ENCODE measurements at regions not wholly inside any gene's neighbourhood (a gene's known extent, or its start where the extent isn't known, plus 50 kb on each side); places are given as distances from the start of the nearest gene placed in this dataset.

DNA sequence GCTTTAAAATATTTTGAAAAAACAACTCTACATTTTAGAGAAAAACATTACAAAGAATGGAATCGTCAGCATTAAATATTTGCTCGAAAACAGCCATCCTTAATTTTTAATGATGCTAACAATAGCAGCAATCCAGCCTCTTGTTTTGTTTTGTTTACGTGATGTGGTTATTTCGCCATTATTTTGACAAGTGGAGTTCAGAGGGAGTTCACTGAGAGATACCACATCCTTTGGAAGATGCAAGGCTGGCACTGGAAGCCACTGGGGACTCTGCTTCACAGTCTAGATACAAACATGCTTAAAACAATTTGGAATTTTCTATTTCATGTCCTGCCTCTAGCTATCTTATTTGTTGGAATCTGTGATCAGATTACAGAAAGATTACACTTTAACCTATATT is 556.3 kb downstream of the PCDH17 start:
- no peak for DNase-seq (ENCODE audit: low read depth)

DNA sequence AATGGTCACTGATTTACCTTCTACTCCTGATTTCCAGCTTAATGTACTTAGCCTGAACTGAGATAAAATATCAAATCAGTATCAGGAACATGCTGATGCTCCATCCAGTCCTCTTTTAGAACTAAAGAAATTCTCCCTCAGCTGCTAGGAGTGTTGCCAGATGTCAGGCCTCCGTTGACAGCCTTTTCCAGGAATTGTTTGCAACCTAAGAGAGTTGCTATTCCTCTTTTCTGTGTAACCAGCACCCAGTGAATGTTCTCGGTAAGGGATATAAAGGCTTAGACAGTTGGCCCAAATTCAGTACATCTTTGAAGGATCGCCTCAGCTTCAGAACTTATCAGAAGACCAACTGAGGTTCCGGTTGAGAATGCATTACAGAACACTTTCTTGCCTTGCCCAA is 559.0 kb downstream of the PCDH17 start:
- no peak for DNase-seq (ENCODE audit: low read depth)

DNA sequence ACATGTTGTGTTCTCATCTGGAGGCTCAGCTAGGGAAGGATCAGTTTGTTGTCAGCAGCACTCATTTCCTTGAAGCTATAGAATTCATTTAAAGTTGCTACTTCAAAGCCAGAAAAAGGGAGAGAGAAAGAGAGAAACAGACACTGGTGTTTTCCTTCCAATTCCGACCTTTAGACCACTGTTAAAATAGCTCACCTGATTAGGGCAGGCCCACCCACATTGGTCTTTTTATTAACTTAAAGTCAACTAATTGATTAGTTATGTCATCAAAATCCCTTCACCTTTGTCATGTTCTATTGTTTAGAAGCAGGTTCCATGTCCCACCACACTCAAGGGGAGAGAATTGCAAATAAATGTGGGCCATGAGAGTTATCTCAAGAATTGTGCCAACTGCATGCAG is 560.2 kb downstream of the PCDH17 start:
- no peak for DNase-seq (ENCODE audit: low read depth)

DNA sequence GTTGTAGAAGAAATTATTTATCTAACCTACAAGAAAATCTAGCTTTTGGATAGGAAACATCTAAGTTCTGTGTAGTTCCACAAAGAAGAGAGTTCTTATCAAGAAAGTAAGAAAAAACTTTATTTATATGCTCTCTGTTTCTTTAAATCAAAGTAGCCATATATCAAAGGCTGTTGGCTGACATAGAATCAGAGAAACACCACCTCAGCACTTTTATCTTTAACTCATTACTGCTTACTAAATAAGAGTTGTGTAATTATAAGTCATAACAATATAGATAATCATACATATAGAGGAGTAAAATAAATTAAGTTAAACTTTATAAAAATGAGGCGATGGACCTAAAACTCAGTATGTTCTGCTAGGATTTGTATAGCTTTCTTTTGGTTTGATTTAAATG is 570.6 kb downstream of the PCDH17 start:
- no peak for DNase-seq (ENCODE audit: low read depth)

DNA sequence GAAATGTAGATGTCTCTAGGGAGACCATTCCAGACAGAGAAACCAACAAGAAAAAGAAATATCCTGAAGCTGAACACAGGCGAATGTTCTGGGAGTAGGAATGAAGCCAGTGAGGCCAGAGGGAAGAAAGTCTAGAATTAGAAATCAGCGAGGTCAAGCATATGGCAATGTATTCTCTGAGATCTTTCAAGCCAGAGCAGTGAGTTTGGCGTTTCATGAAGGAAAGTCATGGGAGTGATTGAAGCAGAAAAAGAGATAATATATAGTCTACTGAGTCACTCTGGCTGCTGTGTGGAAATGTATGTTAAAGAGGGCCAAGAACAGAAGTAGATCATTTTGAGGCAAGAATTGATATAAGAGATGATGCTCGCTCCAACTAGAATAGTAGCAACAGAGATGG is 576.0 kb downstream of the PCDH17 start:
- DNase-seq (ENCODE audit: low read depth), result no peak

DNA sequence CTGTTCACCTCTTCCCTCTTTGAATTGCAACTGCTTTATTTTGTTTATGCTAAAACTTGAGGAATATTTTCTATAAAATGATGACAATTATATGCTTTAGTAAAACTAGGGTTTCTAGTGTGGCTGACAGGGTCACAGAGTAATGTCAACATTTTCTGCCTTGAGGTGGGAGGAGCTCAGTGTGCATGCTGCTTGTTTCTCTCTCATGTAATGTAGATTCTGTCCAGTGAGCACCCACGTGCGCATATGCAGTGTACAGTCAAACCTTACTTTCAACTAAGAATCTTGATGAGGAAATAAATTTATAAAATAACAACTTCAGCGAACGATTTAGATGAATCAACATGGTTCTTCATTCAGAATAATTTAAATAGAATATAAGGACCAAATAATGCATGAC is 603.9 kb downstream of the PCDH17 start:
- DNase-seq (ENCODE audit: low read depth), result no peak

DNA sequence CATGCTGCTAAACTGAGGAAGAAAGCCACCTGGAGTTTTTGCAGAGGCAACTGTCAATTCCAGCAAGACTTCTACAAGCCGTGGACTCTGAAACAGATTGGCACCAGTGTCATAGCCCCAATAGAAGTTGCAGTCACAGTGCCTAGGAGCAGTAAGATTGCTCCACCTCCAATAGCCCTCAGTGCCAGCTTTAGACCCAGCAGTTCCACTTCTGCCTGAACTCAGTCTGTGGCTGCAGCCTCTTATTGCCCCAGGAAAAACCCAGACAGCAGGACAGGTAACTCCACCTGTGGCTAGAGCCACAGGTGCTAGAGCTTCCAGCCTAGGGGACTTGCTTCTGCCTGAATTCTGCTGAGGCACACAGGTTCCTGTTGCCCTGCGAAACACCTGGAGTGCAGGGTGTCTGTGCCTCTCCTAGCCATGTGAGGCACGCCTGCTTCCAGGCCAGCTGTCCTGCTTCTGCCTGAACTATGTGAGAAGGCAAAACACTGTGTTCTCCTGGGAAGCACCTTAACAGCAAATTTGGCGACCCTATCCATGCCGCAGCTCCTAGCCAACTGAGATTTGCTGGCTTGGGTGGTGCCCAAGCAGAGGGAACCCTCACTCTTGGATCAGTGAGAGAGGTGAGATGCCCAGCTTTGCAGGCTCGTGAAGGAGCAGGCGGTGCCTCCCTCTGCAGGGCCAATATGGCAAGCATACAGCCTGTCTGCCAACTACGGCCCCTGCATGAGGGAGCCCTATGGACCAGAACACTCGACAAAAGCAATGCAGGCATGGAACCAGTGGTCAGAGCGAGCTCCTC is 607.6 kb downstream of the PCDH17 start:
- no peak for DNase-seq (ENCODE audit: low read depth)

DNA sequence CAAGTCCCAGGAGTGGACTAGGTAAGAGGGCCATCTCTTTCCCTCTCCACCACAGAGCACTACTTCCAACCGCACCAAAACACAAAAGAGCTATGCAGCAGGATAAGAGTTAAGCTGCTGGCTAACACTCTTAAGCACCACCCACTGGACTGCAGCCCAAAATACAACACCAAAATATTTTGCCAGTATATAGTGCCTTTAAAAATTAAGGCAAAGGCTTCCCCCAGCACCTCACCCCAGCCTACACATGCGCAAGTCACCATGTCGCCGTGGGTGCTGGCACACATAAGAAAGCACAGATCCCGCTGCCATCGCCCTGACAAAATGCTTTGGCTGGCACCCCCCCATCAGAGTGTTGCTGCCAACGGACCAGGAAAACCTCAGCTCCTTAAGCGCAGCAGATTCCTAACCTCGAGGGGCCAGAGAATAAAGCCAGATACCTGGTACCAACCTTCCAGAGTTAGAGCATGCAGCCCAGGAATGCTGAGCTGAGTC is 608.3 kb downstream of the PCDH17 start:
- DNase-seq (ENCODE audit: low read depth), result no peak

DNA sequence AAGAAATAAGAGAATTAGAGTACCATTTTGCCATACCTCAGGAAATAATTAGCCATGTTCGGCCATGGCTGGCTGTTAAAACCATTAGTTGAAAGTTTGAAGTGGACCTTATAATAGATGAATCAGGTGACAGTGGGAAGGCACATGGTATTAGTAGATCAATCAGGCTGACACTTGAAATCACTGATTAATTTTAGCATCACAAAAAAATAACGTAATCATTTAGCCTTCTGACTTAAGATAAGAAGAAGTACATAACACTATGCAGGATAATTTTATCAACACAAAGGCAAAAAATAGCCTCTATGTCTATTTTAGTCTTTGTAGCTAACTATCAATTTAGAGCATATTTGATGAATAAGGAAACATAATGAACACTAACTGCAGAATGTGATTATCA is 615.5 kb downstream of the PCDH17 start:
- no peak for DNase-seq (ENCODE audit: low read depth)

DNA sequence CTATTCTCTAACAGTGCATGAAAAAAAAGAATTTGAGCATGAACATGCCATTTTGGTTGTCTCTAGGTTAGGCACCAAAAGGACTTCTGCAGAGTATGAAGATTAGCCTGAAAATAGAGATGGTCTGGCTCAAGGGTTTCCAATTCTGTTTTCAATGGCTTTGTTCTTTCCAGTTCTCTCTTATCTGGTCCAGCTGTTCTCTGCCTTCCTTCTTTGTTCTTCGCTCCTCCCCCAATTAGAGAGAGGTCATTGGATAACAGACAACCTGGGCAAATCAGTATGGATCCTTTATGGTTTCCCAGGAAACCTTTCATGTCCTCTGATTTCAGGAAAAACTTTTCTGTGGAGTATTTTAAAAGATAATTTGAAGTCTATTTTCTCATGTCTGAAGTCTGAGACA is 623.4 kb downstream of the PCDH17 start:
- no peak for DNase-seq (ENCODE audit: low read depth)

DNA sequence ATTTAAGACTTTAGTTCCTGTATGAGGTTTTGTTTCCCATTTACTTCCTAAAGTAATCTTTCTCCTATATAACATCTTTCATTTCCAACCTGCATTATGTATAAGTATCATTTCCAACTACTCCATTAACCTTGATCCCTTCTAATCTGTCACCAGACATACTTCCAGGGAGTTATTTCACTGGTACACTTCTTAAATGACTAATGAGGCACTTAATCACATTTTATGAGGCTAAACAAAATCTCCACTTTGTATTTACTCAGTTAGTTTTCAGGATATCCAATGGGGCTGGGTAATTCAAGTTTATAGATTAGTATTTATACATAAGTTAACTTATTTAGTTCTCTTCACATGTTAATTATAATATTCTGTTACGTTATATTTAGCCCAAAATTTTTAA is 634.7 kb downstream of the PCDH17 start:
- DNase-seq (ENCODE audit: low read depth), result no peak

DNA sequence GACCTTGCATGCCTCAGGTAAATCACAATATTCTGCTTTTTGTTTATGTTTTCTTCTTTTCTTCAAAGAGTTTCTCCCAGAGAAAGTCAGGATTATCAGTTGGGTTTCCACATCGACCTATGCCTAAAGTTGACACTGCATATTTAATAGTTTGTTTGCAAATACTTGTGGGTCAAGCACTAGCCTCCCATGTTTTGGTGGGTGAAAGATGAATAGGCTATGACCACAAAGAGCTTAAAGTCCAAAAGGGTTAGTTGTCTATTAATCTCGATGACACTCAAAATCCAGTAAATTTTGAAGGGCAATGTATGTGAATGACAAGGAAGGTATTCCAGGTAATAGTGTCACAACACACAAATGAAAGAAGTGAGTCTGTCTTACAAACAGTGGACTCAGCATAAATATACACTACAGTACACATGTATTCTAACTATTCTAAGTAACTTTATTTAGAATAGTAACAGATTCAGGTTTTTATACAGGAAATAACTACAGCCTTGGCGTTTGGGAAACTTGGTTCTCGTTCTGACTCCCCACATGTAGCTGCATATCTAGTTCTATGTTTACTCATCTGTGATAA is 667.1 kb downstream of the PCDH17 start:
- no peak for DNase-seq (ENCODE audit: low read depth)

DNA sequence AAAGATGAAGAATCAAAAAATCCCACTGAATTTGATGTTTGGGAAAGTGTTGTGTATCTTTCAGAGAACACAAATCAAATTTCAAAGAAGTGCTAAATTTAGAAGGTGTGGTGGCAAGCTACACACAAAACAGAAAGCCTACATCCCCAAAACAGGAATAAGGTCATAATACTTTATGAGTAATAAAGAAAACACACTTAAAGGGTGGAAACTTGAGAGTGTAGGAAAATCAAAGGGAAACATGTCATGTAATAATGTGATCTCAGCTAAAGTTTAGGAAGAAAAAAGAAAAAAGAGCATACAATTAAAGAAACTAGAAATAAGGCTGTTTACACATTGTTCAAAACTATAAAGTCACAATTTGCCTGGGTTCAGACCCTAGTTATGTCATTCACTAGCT is 668.7 kb downstream of the PCDH17 start:
- peak; percentile 13 for DNase-seq (ENCODE audit: low read depth)

DNA sequence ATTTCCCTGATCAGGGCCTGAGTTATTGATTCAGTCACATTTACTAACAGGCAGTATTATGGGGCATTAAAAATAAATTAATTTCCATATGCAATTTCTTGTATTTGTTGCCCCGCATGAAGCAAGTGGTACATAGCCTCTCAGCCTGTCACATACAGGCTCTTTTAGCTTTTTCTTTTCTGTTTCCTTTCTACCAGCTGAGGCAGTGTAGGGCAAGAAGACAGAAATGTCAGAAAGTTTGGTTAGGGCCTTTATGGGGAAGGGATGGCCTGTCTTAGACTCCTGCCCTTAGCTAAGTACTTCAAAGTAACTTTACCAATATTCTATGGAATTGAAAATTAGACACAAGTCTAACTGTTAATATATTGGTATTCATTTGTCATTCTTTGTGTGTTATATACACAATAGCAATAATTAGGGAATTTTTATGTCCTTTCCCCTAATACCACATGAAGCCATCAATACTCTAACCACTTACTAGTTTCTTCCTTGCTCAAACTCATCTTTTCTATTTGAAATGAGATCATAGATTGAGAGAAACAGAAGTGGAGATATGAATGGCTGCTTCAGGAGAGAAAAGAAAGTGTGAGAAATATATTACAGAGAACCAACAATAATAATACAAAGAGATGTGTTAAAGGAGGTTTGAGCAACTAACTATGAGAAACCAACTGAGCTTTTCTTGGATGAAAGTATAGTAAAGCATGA is 669.6 kb downstream of the PCDH17 start:
- DNase-seq (ENCODE audit: low read depth), result no peak

DNA sequence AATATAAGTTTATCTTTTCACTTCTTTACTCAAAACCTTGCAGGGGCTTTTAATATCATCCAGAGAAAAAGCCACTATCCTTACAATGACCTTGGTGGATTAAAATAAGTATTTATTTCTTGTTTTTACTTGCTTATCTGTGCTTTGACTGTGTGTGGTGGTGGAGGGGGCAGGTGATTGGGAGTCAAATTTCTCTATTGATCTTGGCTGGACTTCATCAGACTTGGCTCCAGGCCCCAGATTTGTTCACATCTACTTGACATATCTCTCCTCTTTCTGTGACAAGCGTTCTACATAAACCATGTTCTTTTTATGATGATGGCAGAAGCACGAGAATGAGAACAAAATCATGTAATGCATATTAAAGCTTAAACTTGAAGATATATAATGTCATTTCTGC is 670.8 kb downstream of the PCDH17 start:
- no peak for DNase-seq (ENCODE audit: low read depth)

DNA sequence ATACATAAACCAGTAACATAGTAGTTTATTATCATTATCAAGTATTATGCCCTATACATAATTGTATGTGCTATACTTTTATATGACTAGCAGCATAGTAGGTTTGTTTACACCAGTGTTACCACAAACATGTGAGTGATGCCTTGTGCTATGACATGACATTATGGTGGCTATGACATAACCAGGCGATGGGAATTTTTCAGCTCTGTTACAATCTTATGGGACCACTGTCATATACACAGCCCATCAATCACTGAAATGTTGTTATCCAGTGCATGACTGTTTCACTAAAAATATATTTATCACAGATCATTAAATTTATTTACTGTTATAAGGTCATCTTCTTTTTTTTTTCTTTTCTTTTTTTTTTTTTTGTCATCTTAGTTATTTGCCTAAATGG is 674.5 kb downstream of the PCDH17 start:
- DNase-seq (ENCODE audit: low read depth), result no peak

DNA sequence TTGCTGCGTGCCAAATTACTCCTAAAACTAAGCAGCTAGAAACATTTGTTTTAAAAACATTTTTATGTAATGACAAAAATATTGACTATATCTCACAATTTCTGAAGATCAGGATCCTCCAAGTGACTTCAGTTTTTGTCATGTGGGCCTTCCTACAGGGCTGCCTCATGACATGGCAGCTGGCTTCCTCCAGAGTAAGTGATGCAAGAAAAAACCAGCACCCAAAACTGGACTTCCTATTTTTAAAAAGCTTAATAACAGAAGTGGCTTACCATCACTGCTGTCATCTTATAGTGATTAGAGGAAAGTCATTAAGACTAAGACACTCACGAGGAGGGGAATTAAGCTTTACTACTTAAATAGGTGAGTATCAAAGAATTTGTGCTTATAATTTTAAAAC is 681.7 kb downstream of the PCDH17 start:
- DNase-seq (ENCODE audit: low read depth), result no peak

DNA sequence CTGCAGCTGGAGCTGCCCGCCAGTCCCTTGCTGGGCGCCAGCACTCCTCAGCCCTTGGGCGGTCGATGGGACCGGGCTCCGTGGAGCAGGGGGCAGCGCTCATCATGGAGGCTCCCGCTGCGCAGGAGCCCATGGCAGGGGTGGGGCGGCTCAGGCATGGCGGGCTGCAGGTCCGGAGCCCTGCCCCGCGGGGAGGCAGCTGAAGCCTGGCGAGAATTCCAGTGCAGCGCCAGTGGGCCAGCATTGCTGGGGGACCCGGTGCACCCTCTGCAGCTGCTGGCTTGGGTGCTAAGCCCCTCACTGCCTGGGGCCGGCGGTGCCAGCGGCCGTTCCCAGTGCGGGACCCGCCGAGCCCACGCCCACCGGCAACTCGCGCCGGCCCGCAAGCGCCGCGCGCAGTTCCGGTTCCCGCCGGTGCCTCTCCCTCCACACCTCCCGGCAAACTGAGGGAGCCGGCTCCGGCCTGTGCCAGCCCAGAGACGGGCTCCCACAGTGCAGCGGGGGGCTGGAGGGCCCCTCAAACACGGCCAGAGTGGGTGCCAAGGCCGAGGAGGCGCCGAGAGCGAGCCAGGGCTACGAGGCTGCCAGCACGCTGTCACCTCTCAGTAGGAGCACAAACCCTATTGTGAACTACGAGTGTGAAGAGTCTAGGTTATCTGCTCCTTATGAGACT is 687.1 kb downstream of the PCDH17 start:
- no peak for DNase-seq (ENCODE audit: low read depth)

DNA sequence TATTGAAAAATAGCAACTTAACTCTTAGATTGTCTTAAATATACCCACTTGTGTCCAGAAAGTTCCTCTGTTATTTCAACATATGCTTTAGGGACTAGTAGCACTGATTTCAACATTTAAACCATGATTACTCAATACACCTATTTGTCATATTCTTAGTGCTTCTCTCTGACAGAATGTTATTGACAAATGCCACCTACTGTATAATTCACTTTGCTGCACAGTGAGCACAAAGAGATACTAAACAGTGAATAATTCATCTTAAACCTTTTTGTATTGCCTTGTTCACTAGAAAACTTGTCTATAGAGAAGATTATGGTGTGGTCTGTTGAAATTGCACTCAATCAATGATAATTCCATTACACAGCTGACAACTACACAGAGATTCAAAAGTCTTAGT is 692.6 kb downstream of the PCDH17 start:
- DNase-seq (ENCODE audit: low read depth), result peak; percentile 3

DNA sequence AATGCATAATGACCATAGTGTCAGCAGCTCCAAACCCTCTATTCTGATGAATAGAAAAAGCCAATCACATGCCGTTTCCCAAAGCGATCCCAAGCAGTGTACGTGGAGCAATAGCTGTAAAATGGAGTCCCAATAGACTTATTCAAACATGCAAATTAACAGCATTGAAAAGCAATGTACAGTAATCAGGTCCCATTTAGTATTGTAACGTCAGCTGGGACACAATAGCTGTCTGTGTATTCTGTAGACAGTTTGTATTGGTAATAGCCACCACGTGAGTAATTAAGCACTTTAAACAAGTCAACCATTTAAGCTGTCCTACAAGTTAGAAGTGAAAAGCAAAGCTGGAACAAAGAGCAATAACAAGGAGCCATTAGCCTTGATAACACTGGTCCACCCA is 698.2 kb downstream of the PCDH17 start:
- no peak for DNase-seq (ENCODE audit: low read depth)

DNA sequence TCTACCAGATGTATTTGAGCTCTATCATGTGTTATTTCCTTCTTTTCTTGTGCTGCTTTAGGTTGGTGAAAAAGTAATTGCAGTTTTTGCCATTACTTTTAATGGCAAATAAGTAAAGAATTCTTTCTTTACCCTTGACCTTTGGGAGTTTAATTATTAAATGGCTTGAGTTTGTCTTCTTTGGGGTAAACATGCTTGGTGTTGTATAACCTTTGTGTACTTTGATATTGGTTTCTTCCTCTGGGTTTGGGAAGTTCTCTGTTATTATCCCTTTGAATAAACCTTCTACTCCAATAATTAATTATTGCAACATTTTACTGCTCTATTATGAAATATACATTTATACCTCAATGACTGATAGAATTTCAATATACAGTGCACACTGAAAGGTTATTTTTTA is 709.4 kb downstream of the PCDH17 start:
- no peak for DNase-seq (ENCODE audit: low read depth)

DNA sequence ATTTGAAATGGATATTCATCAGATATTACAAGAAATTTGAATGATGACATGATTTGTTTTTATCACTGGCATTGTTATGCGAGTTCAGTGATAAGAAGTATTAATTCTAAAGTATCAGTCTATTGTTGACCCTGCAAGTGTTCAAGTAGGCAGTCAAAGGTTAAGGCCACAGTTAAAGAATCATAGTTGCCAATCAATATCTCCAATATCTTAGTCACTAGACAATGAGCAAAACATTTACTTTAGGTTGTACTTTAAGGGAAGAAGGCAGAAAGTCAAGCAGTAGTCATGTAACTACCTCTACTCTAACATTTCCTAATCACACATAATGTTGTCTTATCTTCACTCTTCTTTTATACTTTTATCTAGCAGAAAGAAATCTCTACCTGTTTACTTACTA is 709.8 kb downstream of the PCDH17 start:
- DNase-seq (ENCODE audit: low read depth), result no peak

DNA sequence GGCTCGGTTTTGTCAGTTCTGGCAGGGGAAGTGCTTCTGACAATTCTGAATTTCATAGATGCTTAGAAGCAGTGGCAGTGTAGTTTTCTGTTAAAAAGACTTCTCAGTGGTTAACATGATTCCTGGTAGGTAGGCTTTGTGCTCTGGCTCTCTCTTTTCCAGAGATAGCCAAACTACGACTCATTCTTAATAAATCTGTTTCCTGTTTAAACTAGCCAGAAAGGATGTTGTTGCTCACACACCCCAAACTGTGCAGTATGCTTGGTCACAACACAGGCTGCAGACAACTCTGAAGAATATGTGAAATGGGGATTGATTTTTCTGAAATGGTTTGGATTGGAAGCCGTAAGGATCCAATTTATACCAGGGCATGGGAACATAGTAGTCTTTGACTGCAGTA is 711.5 kb downstream of the PCDH17 start:
- peak; percentile 62 for DNase-seq (ENCODE audit: low read depth)

Data from renal cortical epithelial cell (primary cell).